NCI-H2029 (cell line): ENCODE measurements at regions not wholly inside any gene's neighbourhood (a gene's known extent, or its start where the extent isn't known, plus 50 kb on each side); places are given as distances from the start of the nearest gene placed in this dataset.

Experiments used
- DNase-seq: peaks from one replicate; lab custom pipeline; 2025; lab: John Stamatoyannopoulos, UW

- no peak for DNase-seq
Measured at GRCh38 chr2:16817305-16818202, 151.9 kb upstream of the CYRIA start.

- DNase-seq, result no peak
Measured at GRCh38 chr2:16816522-16816921, 150.9 kb upstream of the CYRIA start.

- DNase-seq, result no peak
Measured at GRCh38 chr2:16816016-16816415, 150.4 kb upstream of the CYRIA start.

DNA sequence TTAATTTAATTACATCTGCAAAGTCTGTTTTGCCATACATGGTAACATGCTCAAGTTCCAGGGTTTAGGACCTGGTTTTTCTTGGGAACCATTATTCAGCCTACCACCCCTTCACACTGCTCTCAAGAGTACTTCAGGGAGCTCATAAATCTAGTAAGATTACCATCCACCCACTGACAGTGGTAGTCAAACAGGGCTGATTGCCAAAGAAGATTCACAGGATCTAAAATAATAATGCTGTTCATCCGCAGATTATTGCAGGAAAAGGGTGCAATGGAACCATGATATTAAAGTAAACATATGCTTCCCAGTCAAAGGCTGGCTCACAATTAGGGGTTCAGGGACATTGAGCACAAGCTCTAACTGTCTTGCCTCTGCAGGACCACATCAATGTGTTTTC is 148.0 kb upstream of the CYRIA start:
- no peak for DNase-seq

- no peak for DNase-seq
Measured at GRCh38 chr2:16798472-16798871, 132.8 kb upstream of the CYRIA start.

- no peak for DNase-seq
Measured at GRCh38 chr2:16791496-16791895, 125.9 kb upstream of the CYRIA start.

GRCh38 chr2:16785149-16785548 is 119.5 kb upstream of the CYRIA start:
- no peak for DNase-seq

- DNase-seq, result no peak
Measured at GRCh38 chr2:16784652-16785051, 119.0 kb upstream of the CYRIA start.

- DNase-seq, result no peak
Measured at GRCh38 chr2:16777123-16777870, 111.7 kb upstream of the CYRIA start.

GRCh38 chr2:16775899-16776231 is 110.2 kb upstream of the CYRIA start:
- DNase-seq, result no peak

DNA sequence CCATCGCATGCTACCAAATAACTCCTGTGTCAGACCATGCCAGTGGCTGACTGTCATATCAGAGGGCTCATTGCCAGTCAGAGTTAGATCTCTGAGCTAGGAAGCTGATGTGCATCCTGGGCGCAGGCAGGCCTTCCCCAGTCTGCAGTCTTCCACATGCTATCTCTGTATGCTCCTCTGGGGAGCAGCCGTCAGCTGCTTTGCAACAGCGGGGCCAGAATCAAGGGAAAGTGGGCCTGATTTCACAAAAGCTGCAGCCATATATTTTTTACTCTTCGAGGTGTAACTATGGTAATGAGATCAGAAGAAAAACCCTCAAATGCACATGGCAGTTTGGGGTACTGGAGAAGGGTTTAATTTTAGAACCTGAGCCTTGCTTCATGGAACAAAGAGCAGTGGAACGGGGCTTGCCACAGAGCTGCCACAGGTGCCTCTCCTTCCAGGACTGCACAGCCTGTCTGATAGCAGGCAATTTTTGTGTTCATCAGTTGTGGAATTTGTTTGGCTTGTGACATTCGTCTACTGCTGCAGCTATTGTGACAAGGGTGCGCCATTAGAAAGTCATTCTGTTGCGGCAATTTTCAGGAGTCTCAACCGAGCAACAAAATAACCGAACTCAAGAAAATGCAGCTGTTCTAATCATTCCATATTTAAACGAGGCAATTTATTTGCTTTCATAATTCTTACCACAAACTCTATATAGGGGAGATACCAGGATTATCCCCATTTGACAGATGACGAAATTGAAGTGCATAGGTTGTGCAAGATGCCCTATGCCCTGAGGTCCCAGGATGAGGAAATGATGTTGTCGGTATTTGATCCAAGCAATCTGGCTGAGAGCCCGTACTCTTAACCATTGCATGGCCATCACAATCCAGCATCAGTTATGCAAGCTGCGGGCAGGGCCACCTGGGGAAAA is 109.6 kb upstream of the CYRIA start:
- DNase-seq, result no peak

DNA sequence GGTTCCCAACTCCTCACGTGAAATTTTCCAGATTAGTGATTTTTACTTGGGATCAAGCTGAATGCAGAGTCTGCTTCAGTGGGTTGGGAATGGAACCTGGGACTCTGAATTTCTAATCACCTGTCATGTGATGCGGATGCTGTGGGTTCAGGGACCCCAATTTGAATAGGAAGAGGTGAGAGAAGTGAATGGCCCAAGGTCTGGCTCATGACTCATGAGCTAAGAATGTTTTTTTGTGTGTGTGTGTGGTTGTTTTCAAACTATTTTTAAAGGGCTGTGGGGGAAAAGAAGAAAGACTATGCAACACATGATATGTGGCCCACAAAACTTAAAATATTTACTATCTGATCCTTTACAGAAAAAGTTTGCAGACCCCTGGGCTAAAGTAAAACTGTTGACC is 108.5 kb upstream of the CYRIA start:
- no peak for DNase-seq

DNA sequence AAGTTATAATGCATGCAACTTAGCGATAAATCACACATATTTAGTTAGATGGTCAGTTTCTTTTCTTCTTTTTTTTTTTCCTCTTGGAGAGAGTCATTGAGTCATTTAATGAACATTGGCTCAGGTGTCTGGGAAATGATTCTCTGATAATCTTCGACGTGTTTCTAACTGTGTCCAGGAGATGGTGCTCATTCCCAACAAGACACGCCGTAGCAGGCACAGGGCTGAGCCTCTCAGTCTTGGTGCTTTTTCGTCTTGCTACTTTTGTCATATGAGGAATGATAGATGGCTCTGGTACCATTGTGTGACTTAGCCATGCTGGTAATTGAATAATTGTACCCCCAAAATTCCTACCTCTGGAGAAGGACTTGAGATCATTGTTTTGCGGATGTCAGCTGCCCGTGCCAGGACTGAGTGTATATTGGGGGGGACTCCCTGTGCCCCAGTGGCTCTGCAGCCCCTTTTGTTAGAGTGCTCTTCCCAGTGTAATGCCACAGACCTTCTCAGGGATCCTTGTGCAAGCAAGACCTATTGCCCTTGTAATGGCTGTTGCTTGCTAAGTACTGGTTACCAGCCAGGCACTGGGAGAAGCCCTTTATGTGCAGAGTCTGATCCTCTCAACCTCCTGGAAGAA is 107.6 kb upstream of the CYRIA start:
- DNase-seq, result no peak

GRCh38 chr2:16767789-16768476 is 102.3 kb upstream of the CYRIA start:
- no peak for DNase-seq

DNA sequence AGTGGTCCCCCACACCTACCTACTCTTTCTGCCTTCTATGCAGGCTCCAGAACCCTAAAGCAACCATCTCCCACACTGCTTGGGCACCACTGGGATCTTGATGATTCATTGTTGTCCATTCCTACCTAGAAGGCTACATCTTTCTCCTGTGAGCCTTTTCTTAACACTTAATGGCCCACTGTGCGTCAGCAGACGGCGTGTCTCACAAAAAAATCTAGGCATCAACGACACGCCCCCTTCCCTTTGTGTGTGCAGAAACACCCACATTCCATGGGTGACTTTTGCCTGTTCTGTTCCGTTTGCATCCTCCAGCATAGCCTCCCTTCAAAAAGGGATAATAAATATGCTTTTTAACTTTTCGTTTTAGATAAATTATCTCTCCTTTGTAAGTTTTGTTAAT is 99.7 kb upstream of the CYRIA start:
- no peak for DNase-seq

DNA sequence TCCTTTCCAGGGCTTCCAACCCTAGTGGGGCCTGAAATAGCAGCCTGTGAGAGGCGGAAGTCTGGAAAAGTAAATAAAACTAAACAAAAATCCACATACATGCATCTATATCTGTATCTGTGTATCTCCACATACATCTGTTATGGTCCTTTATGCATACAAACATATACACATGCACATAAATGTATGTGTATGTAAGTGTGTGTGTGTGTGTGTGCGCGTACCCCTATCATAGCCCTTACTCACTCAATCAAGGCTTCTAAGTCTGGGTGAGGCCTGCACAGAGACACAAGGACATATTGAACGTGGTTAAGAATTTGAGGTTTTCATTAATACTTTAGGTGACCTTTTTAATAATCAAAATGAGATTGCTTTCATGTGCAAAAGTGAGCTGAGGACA is 98.9 kb upstream of the CYRIA start:
- no peak for DNase-seq

DNA sequence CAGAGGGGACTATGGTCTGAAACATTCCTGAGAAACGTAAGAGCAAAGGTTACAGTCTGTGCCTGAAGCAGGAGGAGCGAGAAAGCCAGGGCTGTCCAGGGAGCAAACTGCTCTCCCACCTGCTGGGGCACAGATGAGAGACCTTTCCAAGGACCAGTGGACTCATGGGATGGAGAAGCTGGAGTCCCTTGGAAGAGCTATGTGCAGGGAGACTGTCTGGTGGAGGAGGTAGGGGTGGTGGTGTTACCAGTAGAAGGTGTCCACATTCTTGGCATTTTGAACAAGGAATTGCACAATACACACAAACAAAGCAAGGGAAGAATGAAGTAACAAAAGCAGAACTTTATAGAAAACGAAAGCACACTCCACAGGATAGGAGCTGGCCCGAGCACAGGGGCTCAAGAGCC is 97.9 kb upstream of the CYRIA start:
- DNase-seq, result no peak

GRCh38 chr2:16763056-16763455 is 97.4 kb upstream of the CYRIA start:
- no peak for DNase-seq

GRCh38 chr2:16760426-16760825 is 94.8 kb upstream of the CYRIA start:
- no peak for DNase-seq

GRCh38 chr2:16756831-16757644 is 91.4 kb upstream of the CYRIA start:
- peak; percentile 13 for DNase-seq
